GM19035 (cell line): ENCODE measurements at regions not wholly inside any gene's neighbourhood (a gene's known extent, or its start where the extent isn't known, plus 50 kb on each side); places are given as distances from the start of the nearest gene placed in this dataset.
A peak's percentile ranks its signal among the peaks of the same experiment; 100 is the strongest.

Experiments
- ATAC-seq: cut with Tn5 transposase; IDR thresholded peaks from one replicate; pipeline ENCODE4 v1.9.1; 2021; ENCODE audit not compliant: unreplicated experiment

DNA sequence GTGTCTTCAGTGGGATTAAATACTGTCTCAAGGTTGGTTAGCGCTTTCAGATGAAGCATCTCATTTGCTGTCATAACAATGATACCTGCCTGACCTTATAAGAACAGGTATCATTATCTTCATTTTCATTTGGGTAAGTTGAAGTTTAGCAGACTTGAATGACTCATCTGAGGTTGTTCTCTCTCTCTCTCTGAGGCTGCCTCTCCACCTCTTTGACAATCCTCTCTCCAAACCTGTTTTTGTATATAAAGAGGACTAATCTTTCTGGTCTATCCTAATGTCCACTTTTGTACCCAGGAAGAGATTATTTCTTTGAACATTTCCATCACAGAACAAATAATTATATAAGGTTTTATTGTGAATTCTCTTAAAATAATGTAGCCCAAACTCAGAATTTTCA is 291.4 kb downstream of the KLF6 start:
- ATAC-seq: no peak

DNA sequence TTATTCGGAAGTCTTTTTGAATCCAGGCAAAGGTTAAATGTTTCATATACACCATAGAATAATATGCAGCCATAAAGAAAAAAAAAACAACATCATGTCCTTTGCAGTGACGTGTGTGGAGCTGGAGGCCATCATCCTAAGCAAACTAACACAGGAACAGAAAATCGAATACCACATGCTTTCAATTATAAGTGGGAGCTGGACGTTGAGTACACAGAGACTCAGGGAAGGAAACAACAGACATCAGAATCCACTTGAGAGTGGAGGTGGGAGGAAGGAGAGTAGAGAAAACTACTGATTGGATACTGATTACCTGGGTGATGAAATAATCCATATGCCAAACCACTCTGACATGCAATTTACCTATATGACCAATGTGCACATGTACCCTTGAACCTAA is 293.4 kb downstream of the KLF6 start:
- ATAC-seq: no peak

DNA sequence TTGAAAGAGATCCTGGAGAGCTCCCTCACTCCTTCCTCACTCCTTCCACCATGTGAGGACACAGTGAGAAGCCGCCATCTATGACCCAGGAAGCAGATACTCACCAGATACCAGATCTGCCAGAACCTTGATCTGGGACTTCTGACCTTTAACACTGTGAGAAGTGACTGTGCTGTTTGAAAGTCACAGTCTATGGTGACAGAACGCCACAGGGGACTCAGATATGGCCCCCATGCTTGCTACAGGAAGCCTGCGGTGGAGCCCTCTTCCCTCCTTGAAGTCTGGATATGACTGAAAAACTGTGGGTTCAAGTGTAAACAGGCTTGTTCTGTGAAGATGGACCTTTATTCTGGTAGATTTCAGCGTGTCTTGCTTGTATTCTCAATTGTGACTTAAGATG is 297.8 kb downstream of the KLF6 start:
- ATAC-seq: no peak

- ATAC-seq: no peak
Observed at GRCh38 chr10:3486346-3487065, 298.5 kb downstream of the KLF6 start.

- ATAC-seq: peak; percentile 38
Observed at GRCh38 chr10:3485057-3485686, 299.8 kb downstream of the KLF6 start.

- peak; percentile 87 for ATAC-seq
Observed at GRCh38 chr10:3484306-3485056, 300.5 kb downstream of the KLF6 start.

GRCh38 chr10:3482200-3482993 is 302.6 kb downstream of the KLF6 start:
- ATAC-seq: no peak

DNA sequence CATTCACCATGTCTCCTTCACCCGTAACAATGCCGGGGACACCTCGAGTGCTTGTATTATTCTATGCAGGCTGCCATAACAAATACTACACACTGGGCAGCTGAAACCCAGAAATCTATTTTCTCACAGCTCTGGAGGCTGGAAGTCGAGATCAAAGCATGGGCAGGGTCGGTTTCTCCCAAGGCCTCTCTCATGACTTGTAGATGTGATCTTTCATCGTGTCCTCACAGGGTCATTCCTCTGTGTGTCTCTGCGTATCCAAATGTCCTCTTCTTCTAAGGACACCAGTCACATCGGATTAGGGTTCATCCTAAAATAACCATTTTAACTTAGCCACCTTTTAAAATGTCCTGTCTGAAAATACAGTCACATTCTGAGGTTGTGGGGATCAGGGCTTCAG is 303.5 kb downstream of the KLF6 start:
- no peak for ATAC-seq

DNA sequence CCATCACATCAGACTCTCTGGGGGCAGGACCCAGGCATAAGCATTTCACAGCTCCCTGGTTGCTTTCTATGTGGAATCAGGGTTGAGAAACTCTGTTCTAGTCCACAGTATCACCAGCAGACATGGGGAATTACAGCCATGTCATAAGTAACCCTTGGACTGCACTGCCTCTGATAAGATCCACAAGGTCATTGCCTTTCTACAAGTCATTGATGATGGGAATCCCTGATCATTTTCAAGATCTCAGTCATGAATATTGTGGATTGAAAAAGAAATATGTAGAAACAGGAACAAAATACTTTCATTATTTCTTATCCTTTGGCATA is 304.1 kb downstream of the KLF6 start:
- ATAC-seq: no peak

DNA sequence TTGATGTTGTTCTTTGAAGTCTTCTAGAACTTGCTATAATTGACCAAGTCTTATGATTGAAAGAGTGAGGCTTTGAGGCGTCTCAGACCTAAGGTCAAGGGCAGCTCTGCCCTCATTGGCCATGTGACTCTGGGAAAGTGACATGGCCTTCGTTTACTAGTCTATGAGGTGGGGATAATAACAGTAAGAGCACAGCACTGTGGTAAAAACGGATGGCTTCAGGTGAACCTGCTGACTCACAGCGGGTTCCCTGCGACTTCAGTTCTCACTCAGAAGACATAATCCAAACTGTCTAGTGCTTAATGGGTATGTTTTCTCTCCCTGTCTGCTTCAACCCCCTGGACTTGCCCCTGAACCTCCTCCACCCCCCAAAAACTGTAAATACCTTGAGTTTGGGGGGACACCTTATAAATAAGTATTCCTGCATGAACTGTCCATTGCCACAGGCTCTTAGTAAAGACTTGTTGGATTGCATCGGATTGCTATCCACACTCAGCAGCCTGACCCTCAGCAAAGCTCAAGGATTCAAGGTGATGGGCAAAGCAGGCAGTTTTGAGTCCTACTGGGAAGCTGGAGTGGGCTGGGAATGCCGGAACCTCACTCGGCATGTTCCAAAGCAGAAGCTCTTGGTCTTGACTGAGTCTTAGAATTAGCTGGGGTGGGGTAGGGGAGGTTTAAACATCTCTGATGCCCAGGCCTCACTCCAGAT is 304.6 kb downstream of the KLF6 start:
- ATAC-seq: no peak

DNA sequence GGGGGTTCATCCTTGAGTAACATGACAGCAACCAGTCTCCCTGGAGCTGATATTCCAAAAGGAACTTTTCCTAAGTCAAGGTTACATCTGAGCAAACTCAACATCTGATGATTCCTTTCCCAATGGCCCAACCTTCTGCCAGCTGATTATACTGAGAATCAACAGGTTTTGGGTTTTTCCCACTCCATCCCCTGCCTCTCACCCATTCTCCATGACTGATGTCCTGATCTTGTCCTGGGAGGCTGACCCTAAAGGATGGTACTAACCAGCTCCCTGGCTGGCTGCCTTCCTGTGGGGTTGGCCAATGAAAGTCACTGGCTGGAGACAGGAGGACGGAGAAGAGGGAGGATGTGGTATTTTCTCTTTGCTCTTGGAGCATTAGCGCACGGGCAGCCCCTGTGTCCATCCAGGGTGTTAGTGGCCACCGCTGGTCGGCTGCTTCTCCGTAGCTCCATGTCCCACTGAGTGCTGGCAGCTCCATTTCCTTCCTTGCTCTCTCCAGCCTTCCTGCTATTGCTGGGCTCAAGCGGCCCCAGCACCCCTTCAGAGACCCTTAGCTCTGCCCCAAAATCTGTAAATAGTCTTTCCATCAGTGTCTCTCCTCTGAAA is 306.2 kb upstream of the PITRM1 start:
- ATAC-seq: no peak

DNA sequence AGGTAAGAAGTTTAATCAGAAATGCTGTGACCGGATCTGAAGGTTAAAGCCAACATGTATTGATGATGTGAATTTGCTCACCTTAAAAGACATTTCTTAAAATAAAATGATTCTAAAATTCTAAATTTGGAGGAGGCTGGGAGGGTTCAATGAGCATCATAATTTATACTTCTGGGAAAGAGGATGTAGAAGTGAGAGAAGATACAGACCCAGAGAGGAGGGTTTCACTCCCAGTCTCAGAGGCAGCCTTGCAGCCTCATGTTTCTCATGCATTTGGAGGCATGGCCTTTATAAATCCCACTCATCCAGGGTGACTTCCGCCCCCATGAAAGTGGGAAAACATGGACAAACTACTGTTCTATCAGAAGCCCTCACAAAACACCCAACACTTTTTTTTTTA is 305.6 kb upstream of the PITRM1 start:
- ATAC-seq: peak; percentile 52

DNA sequence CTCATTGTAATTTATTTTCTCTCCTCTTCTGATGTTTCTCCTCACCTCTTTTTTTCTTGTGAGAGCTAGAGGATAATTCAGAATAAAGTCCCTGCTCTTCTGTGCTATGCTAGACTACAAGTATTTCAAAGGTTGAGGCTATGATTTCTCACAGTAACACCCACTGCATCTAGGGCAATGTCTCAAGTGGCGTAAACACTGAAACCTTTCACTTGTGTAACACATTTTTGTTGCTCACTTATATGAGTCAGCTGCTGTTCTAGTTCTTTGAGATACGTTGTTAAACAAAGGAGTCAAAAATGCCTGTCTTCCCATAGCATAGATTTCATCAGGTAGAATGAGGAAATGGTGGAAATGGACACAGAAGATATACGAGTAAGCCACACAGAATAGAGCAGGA is 305.1 kb upstream of the PITRM1 start:
- peak; percentile 63 for ATAC-seq

DNA sequence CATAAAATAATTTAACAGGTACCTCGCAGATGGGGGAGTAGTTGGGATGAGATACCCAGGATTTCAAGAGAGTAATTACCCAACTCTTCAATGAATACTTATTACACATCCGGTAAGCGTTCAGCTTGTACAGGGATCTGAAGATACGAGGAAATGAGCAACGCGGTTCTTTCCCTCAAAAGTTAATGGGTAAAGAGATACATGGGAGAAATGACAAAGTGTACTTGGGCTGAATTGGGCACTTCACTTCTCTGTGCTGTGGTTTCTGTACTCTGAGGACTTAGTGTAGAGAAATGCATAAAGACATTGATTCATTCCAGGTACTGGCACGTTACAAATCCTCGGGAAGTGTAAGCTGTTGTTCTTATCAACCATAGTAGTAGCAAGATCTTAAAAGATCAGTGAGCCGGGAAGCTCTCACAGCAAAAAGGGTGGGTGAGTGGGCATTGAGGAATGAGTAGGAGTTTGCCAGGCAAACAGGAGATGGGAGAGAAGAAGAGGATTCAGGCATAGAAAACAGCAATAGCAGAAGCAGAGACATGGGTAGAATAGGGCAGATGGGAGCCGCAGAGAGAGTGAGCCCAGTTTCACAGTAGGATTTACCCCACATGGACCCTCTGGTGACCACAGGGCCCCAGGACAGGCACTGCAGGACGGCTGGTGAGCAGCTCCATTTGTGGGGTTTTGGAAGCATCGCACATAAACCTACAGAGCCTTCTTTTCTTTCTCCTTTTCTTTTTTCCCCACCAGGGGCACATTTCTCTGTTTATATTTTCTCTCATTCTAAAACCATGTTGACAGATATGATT is 304.3 kb upstream of the PITRM1 start:
- no peak for ATAC-seq

DNA sequence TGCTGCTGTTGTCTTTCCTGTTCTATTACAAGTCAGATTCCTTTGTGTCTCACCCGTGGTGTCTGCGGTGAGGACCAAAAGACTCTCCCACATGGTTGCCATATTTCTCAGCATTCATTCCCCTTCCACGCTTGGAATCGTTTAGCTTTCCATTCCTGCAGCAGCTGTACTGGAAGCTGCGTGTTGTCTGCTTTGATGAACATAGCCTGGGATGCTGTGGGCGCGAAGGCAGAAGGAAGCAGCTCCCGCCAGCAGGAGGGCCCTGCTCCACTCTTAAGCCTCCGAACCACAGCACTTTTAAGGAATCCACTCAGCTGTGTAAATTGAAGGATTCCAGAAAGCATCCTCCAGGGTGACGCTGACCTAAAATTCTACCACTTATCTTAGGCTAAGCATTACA is 303.6 kb upstream of the PITRM1 start:
- no peak for ATAC-seq

DNA sequence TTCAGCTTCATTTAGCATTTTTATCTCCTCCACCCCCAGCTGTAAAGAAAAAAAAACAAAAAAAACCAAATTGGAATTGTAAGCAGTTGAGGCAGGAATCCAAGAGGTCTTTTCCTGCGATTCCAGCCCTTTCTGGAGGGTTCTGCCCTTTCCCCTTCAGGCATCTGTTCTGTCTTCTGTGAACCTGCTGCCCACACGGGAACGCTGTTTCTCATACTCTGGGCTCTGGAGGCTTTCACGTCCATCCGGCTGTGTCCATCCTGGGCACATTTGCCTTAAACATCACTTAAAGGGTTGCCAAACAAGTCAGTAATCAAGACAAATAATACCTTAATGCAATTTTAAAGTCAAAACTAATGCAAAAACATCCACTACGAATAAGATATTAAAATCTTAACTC is 302.8 kb upstream of the PITRM1 start:
- ATAC-seq: no peak

DNA sequence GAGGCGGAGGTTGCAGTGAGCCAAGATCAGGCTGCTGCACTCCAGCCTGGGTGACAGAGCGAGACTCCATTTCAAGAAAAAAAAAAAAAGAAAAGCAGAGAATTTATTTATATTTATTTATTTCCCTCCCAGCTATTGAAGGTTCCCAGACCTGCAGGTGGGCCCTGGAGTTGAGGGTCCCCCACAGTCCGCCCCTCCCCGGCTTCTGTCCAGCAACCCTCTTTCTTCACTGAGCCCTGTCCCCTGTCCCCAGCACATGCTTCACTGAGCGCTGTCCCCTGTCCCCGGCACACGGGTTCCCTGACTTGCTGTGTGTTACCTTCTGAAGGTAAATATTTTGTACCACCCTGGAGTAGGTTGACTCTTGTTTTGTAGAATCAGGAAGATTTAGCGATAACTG is 301.7 kb upstream of the PITRM1 start:
- ATAC-seq: no peak

GRCh38 chr10:3473271-3473670 is 300.7 kb upstream of the PITRM1 start:
- no peak for ATAC-seq

DNA sequence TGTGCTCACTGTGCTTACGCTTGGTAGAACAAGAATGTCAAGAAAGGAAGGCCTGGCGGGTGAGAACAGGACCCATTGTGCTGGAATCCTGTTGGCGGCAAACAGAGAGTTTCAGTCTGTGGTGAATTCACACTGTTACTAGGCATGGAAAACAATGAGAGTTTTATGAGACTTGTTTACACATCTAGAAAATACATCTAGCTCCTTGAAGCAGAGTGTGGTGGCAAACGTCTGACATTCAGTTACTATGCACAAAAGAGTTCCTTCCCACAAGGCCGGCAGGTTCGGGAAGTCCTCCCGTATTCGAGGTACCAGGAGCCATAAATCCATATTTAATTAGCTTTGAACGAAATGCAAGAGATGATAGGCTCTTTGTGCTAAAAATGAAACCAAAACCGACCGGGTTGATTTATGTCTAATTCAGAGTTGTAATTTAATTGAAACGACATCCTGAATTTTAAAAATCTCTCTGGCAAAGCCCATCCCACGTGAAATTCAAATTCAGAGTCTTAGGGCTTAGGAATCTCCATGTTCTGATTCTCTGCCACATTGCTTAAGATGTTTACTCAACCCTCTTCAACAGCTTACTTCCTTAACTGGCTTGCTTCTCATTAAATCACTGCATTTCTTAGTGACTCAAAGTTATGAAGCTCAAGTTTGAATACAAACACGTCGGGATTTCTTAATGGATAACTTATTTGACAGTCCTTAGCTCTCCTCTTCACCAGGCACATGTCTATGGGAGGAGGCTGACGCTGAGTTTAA is 299.9 kb upstream of the PITRM1 start:
- ATAC-seq: no peak
